NCI-H510A (cell line): ENCODE measurements at regions not wholly inside any gene's neighbourhood (a gene's known extent, or its start where the extent isn't known, plus 50 kb on each side); places are given as distances from the start of the nearest gene placed in this dataset.
"Not testable (repeated sequence)": the region's sequence is repeated elsewhere in the genome, so short reads cannot be mapped to it uniquely, and the experiment has no call there.

ENCODE experiments used
- DNase-seq: peaks from one replicate; lab custom pipeline; 2025; lab: John Stamatoyannopoulos, UW

DNA sequence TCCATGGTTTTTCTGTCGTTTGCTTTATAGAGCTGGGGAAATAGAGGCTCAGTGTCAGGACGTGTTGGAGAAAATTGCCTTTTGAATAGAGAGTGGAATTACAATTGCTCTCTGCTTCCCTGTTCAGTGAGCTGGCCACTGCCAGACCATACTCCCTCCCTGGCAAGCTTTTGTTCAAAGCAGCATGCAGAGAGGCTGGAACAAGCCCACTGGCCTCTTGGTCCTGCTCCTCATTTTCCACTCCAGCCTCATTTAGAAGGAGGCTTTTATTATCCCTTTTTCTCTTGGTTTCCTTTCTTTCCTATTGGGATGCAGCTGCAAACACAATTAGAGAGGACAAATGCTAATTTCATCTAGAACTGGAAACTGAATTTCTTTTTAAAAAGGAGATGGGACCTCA, 302.2 kb upstream of the PODXL start:
- no peak for DNase-seq

- no peak for DNase-seq
Observed at GRCh38 chr7:131849472-131849871, 293.0 kb upstream of the PODXL start.

DNA sequence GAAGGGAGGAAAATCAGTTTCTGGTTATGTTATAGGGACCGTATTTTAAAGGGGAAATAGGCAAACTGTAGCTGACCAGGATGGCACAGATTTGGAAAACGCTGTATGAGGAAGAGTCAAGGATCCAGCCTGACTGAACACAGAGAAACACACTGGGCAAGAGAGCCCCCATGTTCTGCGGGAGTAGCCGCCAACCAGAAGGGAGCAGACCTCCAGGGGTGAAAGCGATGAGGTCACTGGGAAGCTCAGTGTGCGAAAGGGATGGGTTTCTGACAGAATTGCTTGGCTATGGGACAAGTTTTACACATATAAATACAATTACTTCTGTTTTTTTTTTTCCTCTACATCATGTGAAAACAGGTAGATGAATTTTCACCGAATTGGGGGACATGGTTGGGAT, 291.6 kb upstream of the PODXL start:
- no peak for DNase-seq

DNA sequence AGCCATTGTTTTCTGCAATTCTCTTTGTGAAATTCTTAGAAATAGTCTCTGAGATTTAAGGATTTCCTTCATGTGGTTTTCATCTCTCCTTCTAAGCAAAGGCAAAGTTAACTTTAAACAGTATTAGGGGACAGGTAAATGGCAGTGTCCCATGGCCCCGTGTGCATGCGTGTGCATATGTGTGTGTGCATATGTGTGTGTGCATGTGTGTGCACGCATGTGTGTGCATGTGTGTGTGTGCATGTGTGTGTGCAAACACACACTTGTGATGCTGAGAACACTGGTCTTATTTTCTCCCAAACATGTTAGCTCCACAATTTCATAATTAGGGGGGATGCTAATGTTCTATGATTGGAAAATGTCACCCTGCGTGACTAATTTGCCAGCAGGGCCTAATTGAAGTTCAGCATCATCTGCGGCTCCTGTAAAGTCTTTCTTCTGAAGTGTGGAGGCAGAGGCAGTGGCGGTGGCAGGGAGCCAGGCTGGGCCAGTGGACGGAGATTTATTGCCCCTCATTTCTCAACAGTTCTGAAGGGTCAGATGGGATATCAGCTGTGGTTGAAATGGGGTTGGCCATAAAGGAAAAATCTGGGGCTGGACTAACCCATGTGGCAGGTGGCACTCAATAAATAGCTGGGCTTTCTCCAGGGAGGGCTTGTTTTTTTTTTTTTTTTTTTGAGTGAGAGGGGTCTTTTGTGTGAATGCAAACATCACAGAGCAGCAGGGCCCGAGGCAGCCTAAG, 289.3 kb upstream of the PODXL start:
- DNase-seq: no peak

GRCh38 chr7:131844369-131844768, 287.9 kb upstream of the PODXL start:
- no peak for DNase-seq

- no peak for DNase-seq
Observed at GRCh38 chr7:131843898-131844331, 287.5 kb upstream of the PODXL start.

GRCh38 chr7:131839967-131840690, 283.7 kb upstream of the PODXL start:
- no peak for DNase-seq

- DNase-seq: no peak
Observed at GRCh38 chr7:131836733-131837132, 280.3 kb upstream of the PODXL start.

- no peak for DNase-seq
Observed at GRCh38 chr7:131835141-131835540, 278.7 kb upstream of the PODXL start.

GRCh38 chr7:131830681-131831080, 274.3 kb upstream of the PODXL start:
- DNase-seq: no peak

GRCh38 chr7:131829947-131830558, 273.6 kb upstream of the PODXL start:
- DNase-seq: no peak

DNA sequence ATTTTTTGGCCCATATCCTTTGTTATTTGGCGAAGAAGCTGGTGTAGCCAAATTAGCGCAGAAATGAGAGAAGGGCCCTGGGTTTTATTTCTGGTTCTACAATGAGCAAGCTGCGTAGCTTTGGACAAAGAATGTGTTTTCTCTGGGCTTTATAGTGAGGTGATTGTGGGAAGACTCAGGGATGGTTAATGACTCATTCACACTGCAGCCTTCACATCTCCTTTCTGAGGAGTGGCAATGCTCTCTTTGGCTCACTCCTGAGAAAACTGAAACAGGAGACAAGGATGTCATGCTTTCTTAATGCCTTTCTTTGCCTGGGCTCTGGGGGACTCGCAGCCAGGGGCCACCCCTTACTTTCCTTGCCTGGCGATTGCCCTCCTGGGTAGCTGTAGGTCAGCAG, 271.0 kb upstream of the PODXL start:
- no peak for DNase-seq

GRCh38 chr7:131826960-131827359, 270.5 kb upstream of the PODXL start:
- DNase-seq: no peak

DNA sequence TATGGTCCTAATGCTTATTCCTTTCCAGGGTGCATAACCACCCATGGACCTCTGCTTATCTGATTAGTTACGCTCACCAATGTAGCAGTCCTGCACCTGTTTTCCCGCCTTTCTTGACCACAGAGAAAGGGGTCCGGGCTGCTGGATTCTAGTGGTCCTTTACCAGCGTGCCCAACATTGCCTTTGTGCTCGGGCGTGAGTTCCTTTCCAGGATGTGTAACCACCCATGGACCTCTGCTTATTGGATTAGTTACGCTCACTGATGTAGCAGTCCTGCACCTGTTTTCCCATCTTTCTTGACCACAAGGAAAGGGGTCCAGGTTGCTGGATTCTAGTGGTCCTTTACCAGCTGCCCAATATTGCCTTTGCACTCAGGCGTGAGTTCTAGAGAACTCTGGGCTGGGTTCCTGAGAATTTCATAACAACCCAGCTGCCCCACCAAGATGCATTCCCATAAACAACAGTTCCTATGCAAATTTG, 267.6 kb upstream of the PODXL start:
- not testable (repeated sequence) for DNase-seq

GRCh38 chr7:131819891-131820290, 263.5 kb upstream of the PODXL start:
- DNase-seq: no peak

- no peak for DNase-seq
Observed at GRCh38 chr7:131816391-131817007, 260.1 kb upstream of the PODXL start.

- DNase-seq: no peak
Observed at GRCh38 chr7:131808736-131809135, 252.3 kb upstream of the PODXL start.

DNA sequence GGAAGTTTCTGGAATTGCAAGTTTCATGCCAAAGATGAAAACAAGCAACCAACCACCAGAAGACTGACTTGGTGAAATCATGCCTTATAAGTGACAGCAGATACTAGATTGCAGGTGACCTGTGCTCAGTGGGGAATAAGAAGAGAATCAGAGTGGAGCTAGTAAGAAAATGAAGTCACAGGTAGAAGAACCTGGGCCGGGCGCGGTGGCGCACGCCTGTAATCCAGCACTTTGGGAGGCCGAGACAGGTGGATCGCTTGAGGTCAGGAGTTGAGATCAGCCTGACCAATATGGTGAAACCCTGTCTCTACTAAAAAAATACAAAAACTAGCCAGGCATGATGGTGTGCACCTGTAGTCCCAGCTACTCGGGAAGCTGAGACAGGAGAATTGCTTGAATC, 251.7 kb upstream of the PODXL start:
- not testable (repeated sequence) for DNase-seq

DNA sequence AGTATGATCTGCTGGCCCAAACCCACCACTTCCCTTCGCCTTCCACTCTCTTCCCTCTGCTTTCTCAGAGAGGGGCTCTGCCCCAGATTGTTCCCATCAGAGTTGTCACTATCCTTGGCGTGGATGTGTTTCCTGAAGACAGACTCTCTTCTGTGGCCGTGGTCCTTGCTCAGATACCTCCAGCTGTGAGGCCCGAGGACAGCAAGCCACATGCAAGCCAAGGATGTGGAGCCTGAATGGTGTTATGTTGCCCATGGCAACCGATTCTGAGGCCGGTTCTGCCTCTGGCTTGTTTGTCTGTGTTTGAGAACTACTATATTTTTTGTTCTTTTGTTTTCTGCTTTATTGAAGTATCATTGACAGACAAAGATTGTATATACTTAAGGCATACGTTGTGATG, 247.4 kb upstream of the PODXL start:
- no peak for DNase-seq

- no peak for DNase-seq
Observed at GRCh38 chr7:131802195-131802864, 245.9 kb upstream of the PODXL start.

GRCh38 chr7:131800531-131800930, 244.1 kb upstream of the PODXL start:
- no peak for DNase-seq

GRCh38 chr7:131800008-131800407, 243.6 kb upstream of the PODXL start:
- no peak for DNase-seq
